H9 (cell line): ENCODE measurements at regions not wholly inside any gene's neighbourhood (a gene's known extent, or its start where the extent isn't known, plus 50 kb on each side); places are given as distances from the start of the nearest gene placed in this dataset.

Experiments used
- DNase-seq: peaks from one replicate; pipeline ENCODE4 v3.0.0-alpha.2; 2017
- H2AFZ ChIP-seq: one replicate; pipeline ENCODE4 v1.6.1; 2013; ENCODE audit warnings: mild to moderate bottlenecking, low read length, control low read depth, moderate library complexity
- H2AK5ac ChIP-seq: 2 replicates; pipeline ENCODE4 v1.6.1; 2013; ENCODE audit warnings: low read length, control low read depth, mixed read lengths; ENCODE audit not compliant: insufficient read length
- H2BK120ac ChIP-seq: one replicate; pipeline ENCODE4 v1.6.1; 2013; ENCODE audit warnings: low read depth, mild to moderate bottlenecking, low read length, control low read depth, inconsistent platforms; ENCODE audit not compliant: poor library complexity, severe bottlenecking
- H2BK12ac ChIP-seq: 2 replicates; pipeline ENCODE4 v1.6.1; 2013; ENCODE audit warnings: low read length, control low read depth, mixed read lengths, low read depth; ENCODE audit not compliant: insufficient read length
- H2BK15ac ChIP-seq: 2 replicates; pipeline ENCODE4 v1.6.1; 2013; ENCODE audit warnings: low read depth, low read length, control low read depth
- H2BK20ac ChIP-seq: one replicate; pipeline ENCODE4 v1.6.1; 2013; ENCODE audit warnings: low read depth, mild to moderate bottlenecking, low read length, control low read depth, inconsistent platforms; ENCODE audit not compliant: poor library complexity, severe bottlenecking
- H2BK5ac ChIP-seq: 2 replicates; pipeline ENCODE4 v1.6.1; 2013; ENCODE audit warnings: low read length, control low read depth, mixed read lengths; ENCODE audit not compliant: insufficient read length
- H3K14ac ChIP-seq: 2 replicates; pipeline ENCODE4 v1.6.1; 2013; ENCODE audit warnings: low read length, control low read depth; ENCODE audit not compliant: insufficient read depth
- H3K18ac ChIP-seq: 2 replicates; pipeline ENCODE4 v1.6.1; 2013; ENCODE audit warnings: low read depth, mild to moderate bottlenecking, mixed read lengths, low read length, control low read depth; ENCODE audit not compliant: insufficient read length
- H3K23ac ChIP-seq: 2 replicates; pipeline ENCODE4 v1.6.1; 2013; ENCODE audit warnings: low read length, control low read depth, mixed read lengths, low read depth; ENCODE audit not compliant: insufficient read length
- H3K23me2 ChIP-seq: 2 replicates; pipeline ENCODE4 v1.6.1; 2013; ENCODE audit warnings: low read depth, mild to moderate bottlenecking, mixed read lengths, low read length, control low read depth; ENCODE audit not compliant: insufficient read length, poor library complexity, severe bottlenecking
- H3K27ac ChIP-seq: 2 replicates; pipeline ENCODE4 v1.5.1; 2013; ENCODE audit warnings: low read length, control low read depth, mixed read lengths, low read depth; ENCODE audit not compliant: insufficient read length
- H3K27me3 ChIP-seq: 2 replicates; pipeline ENCODE4 v1.6.1; 2013; ENCODE audit warnings: low read length, control low read depth, inconsistent platforms; ENCODE audit not compliant: insufficient read depth
- H3K4ac ChIP-seq: 2 replicates; pipeline ENCODE4 v1.6.1; 2013; ENCODE audit warnings: low read depth, mild to moderate bottlenecking, control low read depth, inconsistent platforms, low read length, moderate library complexity
- H3K4me1 ChIP-seq: 2 replicates; pipeline ENCODE4 v1.6.1; 2013; ENCODE audit warnings: low read length, control low read depth, inconsistent platforms; ENCODE audit not compliant: insufficient read depth
- H3K4me2 ChIP-seq: 2 replicates; pipeline ENCODE4 v1.6.1; 2013; ENCODE audit warnings: low read length, control low read depth, mixed read lengths; ENCODE audit not compliant: insufficient read length, insufficient read depth
- H3K56ac ChIP-seq: 2 replicates; pipeline ENCODE4 v1.6.1; 2013; ENCODE audit warnings: low read depth, mild to moderate bottlenecking, mixed read lengths, low read length, control low read depth; ENCODE audit not compliant: insufficient read length
- H3K79me1 ChIP-seq: 2 replicates; pipeline ENCODE4 v1.6.1; 2013; ENCODE audit warnings: low read depth, mild to moderate bottlenecking, moderate library complexity, low read length, control low read depth, inconsistent platforms; ENCODE audit not compliant: insufficient read depth, poor library complexity, severe bottlenecking
- H3K79me2 ChIP-seq: 2 replicates; pipeline ENCODE4 v1.6.1; 2013; ENCODE audit warnings: low read length, control low read depth, inconsistent platforms; ENCODE audit not compliant: insufficient read depth
- H3K9ac ChIP-seq: 2 replicates; pipeline ENCODE4 v1.6.1; 2013; ENCODE audit warnings: low read length, control low read depth, mixed read lengths; ENCODE audit not compliant: insufficient read length; ENCODE audit errors: extremely low read depth
- H3K9me3 ChIP-seq: one replicate; pipeline ENCODE4 v1.6.1; 2013; ENCODE audit warnings: low read depth, low read length, inconsistent platforms; ENCODE audit not compliant: control insufficient read depth
- H3T11ph ChIP-seq: one replicate; pipeline ENCODE4 v1.6.1; 2013; ENCODE audit warnings: mild to moderate bottlenecking, low read length, control low read depth, inconsistent platforms
- H4K20me1 ChIP-seq: one replicate; pipeline ENCODE4 v1.6.1; 2013; ENCODE audit not compliant: control insufficient read depth, insufficient read length, insufficient read depth
- H4K5ac ChIP-seq: 2 replicates; pipeline ENCODE4 v1.6.1; 2013; ENCODE audit warnings: low read depth, mild to moderate bottlenecking, mixed read lengths, low read length, control low read depth; ENCODE audit not compliant: insufficient read length
- H4K8ac ChIP-seq: replicated peaks from 2 replicates; pipeline ENCODE4 v1.6.1; 2013; ENCODE audit warnings: low read length, control low read depth, mixed read lengths, low read depth; ENCODE audit not compliant: insufficient read length
- H4K91ac ChIP-seq: 2 replicates; pipeline ENCODE4 v1.6.1; 2013; ENCODE audit warnings: low read depth, mild to moderate bottlenecking, moderate library complexity, mixed read lengths, low read length, control low read depth; ENCODE audit not compliant: insufficient read length
- H3K27ac Mint-ChIP-seq, 3 experiments: 2 replicates in 2 of 3; 3 replicates in 1 of 3; pipeline ENCODE4 v1.8.0; 2020 to 2021; ENCODE audit warnings: mixed read lengths in 3 of 3, mild to moderate bottlenecking in 1 of 3, moderate library complexity in 1 of 3
- H3K27me3 Mint-ChIP-seq: 2 replicates; pipeline ENCODE4 v1.8.0; 2021; ENCODE audit warnings: low read depth, mild to moderate bottlenecking, moderate library complexity, mixed read lengths
- H3K36me3 Mint-ChIP-seq, 3 experiments: 2 replicates in 2 of 3; 3 replicates in 1 of 3; pipeline ENCODE4 v1.8.0; 2020 to 2021; ENCODE audit warnings: low read depth in 3 of 3, mixed read lengths in 3 of 3; ENCODE audit not compliant: insufficient read depth in 1 of 3
- H3K4me1 Mint-ChIP-seq, 2 experiments: 2 replicates each; pipeline ENCODE4 v1.8.0; 2020; ENCODE audit warnings: mixed read lengths in 2 of 2
- H3K4me3 Mint-ChIP-seq, 2 experiments: 2 replicates in 1 of 2; 3 replicates in 1 of 2; pipeline ENCODE4 v1.8.0; 2020 to 2021; ENCODE audit warnings: mild to moderate bottlenecking in 2 of 2, mixed read lengths in 2 of 2, moderate library complexity in 1 of 2
- H3K9me3 Mint-ChIP-seq, 2 experiments: 2 replicates in 1 of 2; 3 replicates in 1 of 2; pipeline ENCODE4 v1.8.0; 2020; ENCODE audit warnings: mild to moderate bottlenecking in 2 of 2, mixed read lengths in 2 of 2, moderate library complexity in 1 of 2
- CTCF ChIP-seq: fragments of 200-600 bp; sonication (generic); conservative IDR thresholded peaks from 3 replicates; pipeline ENCODE4 v1.8.0; 2021; ENCODE audit warnings: antibody characterized with exemption, mild to moderate bottlenecking
- WGBS: extraction: QIAGEN DNeasy Blood & Tissue Kit; methylation state at CpG from one replicate; pipeline ENCODE4 v1.1.7; 2013; ENCODE audit warnings: missing lambda C conversion rate, low lambda C conversion rate, mixed read lengths; ENCODE audit not compliant: insufficient read length; ENCODE audit errors: extremely low coverage; 5-methylcytosine and 5-hydroxymethylcytosine counted together

- WGBS: no CpG with 5 or more reads among the region's 5 CpGs
- no peak for TF ChIP-seq CTCF
- H3K4me2 ChIP-seq: no peak overlapping the region
- no peak overlapping the region for H2BK12ac ChIP-seq
- H2BK5ac ChIP-seq: no peak overlapping the region
- no peaks in the 10 kb centered on the region for H3K9me3 ChIP-seq
- no peaks in the 10 kb centered on the region for H3K4me1 ChIP-seq
- H3T11ph ChIP-seq: no peak overlapping the region
- H2AK5ac ChIP-seq: no peak overlapping the region
- H3K9ac ChIP-seq: no peak overlapping the region
- H2AFZ ChIP-seq: no peak overlapping the region
- H3K27ac ChIP-seq: no peak overlapping the region
- no peak overlapping the region for H4K91ac ChIP-seq
- H3K9me3 Mint-ChIP-seq: no peaks in the 10 kb centered on the region
- no peak for DNase-seq
- no peak overlapping the region for H3K4ac ChIP-seq
- H4K8ac ChIP-seq: no peak overlapping the region
- H3K4me3 Mint-ChIP-seq: no peak overlapping the region
- no peak overlapping the region for H2BK15ac ChIP-seq
- H3K27me3 Mint-ChIP-seq: no peaks in the 10 kb centered on the region
- H3K79me2 ChIP-seq: no peaks in the 10 kb centered on the region
- H4K20me1 ChIP-seq: no peaks in the 10 kb centered on the region
- no peak overlapping the region for H2BK120ac ChIP-seq
- no peaks in the 10 kb centered on the region for H3K27me3 ChIP-seq
- no peak overlapping the region for H2BK20ac ChIP-seq
- no peaks in the 10 kb centered on the region for H3K23me2 ChIP-seq
- peaks cover 12 to 13% of the 10 kb centered on the region in 2 experiments for H3K4me1 Mint-ChIP-seq
- H3K27ac Mint-ChIP-seq: no peak overlapping the region
- H3K79me1 ChIP-seq: no peaks in the 10 kb centered on the region
- H4K5ac ChIP-seq: no peak overlapping the region
- H3K36me3 Mint-ChIP-seq: no peaks in the 10 kb centered on the region
- no peak overlapping the region for H3K56ac ChIP-seq
- H3K23ac ChIP-seq: no peak overlapping the region
- no peak overlapping the region for H3K18ac ChIP-seq
- no peak overlapping the region for H3K14ac ChIP-seq
Measured at GRCh38 chr4:81965911-81966310, 407.9 kb downstream of the HNRNPD start.
